Suppressor macrophage (primary cell): ENCODE measurements at regions not wholly inside any gene's neighbourhood (a gene's known extent, or its start where the extent isn't known, plus 50 kb on each side); places are given as distances from the start of the nearest gene placed in this dataset.
"Not testable (repeated sequence)": the region's sequence is repeated elsewhere in the genome, so short reads cannot be mapped to it uniquely, and the experiment has no call there.

Experiments used
- DNase-seq, 4 experiments: peaks; one replicate each; pipeline ENCODE4 v3.0.0-alpha.2; 2020 to 2022

DNA sequence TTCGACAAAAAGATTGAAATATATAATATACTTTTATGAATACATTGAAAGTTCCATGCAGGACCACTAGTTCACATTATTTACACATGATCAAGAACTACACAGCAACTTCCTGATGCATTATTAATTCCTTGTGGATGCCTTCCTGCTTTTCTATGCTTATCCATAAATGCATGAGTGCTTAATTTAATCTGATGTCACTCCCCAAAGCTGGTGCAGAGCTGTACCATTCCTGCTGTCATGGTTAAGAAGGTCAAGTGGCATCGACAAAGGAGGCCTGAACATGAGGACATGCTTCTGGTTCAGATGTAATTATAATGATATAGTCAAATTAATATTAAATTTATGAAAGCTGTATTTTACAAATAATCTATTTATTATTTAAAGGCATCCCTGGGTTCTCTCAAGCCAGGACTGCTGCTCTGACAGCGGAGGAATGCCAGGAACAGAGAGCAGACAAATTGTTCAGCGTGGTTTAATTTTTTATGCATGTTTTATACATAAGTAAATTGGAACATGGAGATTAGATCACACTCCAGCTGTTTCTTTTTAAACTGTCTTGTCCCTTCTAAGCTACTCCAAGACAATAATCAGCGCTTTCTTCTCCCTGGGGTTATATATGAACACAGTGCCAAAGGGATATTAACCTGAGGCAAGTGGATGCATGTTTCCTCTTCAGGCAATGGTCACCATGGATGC lies 307.3 kb upstream of the CNTNAP5 start:
- DNase-seq = no peak

DNA sequence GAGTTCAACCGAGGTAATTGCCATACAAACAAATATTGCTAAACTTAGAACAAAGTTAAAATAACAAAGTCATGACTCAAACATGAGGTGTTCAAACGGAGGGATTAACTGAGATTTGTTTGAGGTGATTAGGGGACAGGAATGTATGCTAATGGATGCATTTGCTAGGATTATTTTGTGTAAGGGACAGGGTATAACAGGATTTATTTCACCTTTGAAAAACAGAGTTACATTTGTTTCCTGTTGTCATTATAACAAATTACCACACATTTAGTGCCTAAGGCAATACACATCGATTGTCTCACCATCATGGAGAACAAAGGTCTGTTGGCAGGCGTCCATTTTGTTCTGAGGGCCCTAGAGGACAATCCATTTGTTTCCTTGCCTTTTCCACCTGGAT lies 304.3 kb upstream of the CNTNAP5 start:
- DNase-seq = no peak

DNA sequence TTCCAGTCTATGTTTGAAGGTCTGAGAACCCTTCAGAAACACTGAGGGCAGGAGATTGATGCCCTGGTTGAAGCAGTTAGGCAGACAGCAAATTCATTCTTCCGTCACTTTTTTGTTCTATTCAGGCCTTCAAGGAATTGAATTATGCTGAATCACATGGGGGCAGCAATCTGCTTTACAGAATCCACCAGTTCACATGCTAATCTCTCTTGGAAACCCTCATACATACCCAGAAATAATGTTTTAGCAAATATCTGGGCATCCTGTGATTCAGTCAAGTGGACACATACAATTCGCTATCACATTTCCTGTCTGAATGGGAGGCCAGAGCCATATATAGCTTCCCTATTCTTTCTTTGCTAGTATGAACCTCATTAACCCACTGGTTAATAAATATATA lies 301.4 kb upstream of the CNTNAP5 start:
- no peak for DNase-seq

DNA sequence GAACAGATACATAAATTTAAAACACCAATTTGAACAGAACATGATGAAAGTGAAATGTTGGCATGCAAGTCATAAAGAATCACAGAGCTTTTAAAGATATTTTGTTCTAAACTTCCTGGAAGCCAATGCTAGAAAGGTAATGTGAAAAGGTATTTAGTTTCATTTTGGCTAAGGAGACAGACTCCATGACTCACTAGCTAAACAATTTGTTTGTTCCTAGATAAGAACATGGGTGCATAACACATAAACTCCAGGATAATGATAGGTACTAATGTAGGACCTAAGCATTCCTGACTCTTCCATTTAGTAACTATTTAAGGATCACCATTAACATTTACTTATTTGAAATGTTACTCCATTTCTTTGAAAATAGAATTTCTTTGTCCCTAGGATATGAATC lies 292.5 kb upstream of the CNTNAP5 start:
- DNase-seq = no peak

DNA sequence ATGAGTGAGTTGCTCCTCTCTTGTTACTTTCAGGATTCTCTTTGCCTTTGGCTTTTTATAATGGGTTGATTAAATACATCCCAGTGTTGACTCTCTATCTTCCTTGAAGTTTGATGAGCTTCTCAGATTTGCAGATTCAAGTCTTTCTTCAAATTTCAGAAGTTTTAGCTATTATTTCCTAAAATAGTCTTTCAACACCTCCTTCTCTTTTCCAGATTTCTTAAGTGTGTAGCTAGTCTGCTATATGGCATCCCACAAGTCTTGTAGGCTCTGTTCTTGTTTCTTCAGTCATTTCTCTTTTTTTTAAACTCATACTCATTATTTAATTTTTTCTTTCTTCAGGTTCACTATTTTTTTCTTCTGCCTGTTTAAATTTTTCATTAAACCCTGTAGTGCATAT lies 287.7 kb upstream of the CNTNAP5 start:
- DNase-seq = peak in 2 of 4 experiments; percentile 54 to 56

DNA sequence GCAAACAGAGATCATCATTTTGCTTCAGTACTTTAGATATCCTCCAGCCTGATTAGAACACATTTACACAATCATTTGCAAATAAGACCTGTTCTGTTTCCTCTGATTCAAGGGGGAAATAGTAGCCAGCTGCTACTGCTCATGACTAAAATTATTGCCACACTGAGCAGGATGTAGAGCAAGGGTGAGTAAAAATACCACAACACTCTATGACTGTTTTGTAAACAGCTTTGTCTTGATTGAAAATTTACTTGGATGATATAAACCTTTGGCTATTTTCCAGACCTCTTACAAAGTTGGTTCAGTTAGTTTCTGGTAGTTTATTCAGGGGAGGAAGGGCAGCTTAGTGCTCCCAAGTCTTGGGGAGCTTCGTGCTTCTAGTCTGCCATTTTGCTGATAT lies 286.4 kb upstream of the CNTNAP5 start:
- DNase-seq = peak; percentile 39 to 87 (median 58)

DNA sequence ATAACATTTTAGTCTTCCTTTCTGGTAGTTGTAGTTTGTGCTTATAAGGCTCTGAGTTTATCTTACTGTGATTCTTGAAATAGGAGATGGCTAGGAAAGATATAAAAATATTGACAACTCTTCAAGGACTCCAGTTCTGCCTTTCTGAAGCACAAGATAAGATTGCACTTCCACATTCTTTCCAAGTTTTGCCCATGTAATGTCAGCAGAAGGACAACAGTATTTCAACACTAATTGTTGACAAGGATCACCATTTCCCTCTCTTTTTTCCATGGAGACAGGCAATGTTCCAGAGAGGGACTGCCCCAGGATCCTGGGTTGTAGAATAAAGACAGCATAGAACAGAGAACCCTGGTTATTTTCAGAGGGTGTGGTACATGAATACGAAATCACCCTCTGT lies 279.1 kb upstream of the CNTNAP5 start:
- peak in 2 of 4 experiments; percentile 19 to 34 for DNase-seq

DNA sequence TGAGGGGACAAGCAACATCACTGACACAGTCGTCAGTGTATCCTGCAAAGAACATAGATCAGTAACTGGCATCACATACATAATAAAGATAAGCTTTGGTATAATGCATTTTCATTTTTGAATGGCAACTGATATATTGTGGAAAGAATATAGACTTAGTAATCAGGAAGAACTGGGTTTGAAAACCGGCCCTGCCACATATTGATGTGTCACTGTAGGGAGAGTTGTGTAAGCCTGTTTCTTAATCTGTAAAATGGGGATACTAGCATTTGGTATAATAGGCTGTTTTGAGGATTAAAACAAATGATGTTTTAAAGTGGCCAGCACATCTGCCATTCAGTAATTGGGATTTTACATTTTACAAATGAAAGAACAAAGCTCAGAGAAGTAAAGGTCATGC lies 277.8 kb upstream of the CNTNAP5 start:
- DNase-seq = peak in 3 of 4 experiments; percentile 6 to 24 (median 17)

DNA sequence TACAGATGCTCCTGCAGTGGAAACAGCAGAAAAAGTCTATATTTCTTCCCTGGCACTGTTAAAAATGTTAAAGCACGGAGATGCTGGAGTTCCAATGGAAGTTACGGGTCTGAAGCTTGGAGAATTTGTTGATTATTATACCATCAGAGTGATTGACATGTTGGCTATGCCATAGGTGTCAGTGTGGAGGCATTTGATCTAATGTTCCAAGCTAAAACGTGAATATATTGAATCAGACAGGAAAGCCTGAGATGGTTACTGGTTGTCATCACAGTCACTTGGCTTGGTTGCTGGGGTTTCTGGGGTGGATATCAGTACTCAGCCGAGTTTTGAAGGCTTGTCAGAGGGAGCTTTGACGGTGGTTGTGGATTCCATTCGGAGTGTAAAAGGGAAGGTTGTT lies 262.9 kb upstream of the CNTNAP5 start:
- DNase-seq = no peak

DNA sequence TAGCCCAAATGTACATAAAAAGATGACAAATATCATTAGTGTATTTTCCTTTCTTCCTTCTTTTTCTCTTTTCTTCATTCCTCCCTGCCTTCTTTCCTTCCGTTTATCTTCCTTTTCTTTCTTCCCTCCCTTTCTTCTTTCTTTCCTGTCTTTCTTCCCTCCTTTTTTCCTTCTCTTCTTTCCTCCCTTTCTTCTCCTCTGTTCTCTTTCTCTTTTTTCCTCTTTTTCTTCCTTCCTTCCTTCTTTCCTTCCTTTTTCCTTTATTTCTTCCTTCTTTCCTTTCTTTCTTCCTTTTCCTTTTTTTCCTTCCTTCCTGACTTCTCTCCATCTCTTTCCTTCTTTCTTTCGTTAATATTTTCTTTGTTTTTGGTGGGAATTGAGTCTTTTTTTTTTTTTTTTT lies 256.9 kb upstream of the CNTNAP5 start:
- DNase-seq = no peak

DNA sequence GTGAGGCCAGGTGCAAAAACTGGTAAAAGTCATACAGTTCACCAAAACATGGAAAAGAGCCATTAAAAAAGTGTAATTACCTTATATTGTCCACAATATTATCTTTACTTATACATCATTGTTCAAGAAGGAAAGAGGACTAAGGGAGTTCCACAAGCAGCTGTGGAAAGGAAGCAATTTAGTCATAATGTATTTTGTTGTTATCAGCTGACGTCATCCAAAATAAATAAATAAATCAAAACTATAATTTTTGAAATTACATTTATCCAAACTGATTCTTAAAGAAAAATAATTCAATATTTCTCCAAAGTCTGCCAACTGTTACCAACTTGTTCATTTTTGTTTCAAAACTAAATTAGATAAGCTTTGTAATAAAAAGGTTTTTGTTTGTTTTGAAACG lies 256.1 kb upstream of the CNTNAP5 start:
- no peak for DNase-seq

DNA sequence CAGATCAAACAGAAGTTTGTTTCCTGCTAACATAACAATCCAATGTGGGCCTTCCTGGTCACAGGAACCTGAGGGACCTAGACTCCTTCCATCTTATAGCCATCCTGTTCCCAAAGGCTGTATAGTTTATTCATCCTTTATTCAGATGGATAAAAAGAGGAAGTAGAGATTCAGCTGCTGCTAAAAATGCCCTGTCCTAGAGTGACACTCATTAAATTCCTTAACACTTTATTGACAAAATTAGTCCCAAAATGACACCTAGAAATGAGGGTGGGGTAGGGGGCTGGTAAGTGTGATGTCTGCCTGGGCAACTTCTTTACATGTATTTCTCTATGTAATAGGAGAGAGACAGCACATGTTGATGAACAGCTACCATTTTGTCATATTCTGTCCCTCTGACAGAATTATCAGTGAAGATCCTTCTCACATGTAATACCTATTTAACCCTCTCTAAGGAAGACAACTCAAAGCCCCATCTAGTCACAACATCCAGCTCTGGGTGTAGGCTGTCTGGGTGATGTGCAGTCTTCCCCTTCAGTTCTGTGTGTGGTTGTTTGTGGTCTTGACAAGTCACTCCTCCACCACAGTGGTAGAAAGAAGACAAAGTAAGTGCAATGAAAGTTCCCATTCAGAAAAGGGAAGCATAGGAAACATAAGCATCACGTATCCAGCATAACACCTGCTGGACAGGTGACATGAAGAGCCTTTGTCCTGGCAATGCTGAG lies 253.9 kb upstream of the CNTNAP5 start:
- DNase-seq = peak in 1 of 4 experiments; percentile 1

DNA sequence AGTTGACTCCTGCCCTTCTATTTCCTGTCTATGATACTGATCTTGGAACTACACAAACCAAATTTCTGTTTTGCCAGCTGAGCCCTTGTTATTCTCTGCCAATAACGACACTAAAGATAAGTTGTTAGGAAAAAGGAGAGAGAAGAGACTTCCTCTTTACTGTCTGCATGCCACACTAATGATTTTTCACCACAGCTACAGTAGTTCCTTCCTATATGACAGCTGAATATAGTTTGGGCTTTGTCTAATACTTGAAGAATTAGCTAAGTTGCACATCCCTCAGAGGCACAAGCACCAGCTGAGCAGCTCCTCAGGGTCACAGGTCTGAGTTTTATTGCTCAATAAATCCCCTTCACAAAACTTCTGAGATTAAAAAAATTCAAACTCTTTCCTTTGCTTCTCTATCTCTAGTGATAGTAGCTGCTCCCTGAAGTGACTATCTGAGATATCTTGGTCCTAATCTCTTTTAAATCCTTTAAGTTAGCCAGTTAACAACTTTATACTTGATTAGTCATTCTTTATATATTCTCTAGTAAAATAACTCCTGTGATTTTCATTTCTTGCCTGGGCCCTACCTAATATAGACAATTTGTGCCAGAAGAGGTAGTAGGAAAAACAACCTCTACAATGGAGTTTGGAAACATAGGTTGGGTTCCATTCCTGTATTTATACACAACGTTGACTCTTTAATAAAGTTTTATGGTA lies 253.0 kb upstream of the CNTNAP5 start:
- DNase-seq = peak in 2 of 4 experiments; percentile 2 to 3

DNA sequence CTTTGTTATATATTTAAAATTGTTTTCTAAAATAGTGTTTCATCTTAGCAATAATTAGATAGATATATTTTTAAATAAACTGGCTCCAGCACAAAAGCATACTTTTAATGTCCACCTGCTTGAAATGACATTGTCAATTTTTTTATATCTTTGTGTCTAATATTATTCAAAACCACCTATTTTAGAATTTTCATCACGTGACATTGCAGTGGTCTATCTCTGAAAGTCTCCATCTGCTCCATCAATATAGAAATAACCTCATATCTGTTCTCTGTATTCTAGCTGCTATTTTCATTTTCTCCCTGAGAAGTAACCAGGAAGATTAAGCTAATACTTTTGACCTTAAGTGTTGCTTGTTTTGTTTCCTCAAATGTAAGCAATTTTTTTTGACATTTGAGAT lies 248.0 kb upstream of the CNTNAP5 start:
- DNase-seq = no peak

DNA sequence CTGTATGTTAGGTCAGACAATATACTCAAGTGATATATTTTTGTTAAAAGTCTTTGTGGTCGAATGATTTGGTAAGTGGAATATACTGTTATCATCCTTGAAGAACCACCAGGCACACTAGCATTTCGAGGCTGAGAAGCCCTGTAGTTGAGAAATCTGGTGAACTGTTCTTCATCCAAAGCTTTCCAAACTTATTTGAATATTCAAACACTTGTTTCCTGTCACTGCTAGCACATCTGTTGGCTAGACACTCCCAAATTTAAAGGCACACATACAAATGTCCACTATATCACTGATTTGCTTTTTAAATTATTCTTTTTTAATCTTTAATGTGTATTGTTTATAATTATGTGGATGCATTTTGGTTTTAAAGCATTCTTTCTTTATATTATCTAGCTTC lies 241.9 kb upstream of the CNTNAP5 start:
- DNase-seq = no peak

DNA sequence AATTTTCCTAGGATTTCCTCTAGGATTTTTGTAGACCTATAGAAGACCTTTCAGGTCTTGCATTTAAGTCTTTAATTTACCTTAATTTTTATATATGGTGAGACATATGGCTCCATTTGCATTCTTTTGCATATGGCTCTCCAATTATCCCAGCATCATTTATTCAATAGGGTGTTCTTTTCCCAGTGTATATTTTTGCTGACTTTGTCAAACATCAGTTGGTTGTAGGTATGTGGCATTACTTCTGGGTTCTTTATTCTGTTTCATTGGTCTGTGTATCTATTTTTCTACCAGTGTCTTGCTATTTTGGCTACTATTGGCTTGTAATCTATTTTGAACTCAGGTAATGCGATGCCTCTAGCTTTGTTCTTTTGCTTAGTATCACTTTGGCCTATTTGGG lies 239.8 kb upstream of the CNTNAP5 start:
- DNase-seq = no peak

DNA sequence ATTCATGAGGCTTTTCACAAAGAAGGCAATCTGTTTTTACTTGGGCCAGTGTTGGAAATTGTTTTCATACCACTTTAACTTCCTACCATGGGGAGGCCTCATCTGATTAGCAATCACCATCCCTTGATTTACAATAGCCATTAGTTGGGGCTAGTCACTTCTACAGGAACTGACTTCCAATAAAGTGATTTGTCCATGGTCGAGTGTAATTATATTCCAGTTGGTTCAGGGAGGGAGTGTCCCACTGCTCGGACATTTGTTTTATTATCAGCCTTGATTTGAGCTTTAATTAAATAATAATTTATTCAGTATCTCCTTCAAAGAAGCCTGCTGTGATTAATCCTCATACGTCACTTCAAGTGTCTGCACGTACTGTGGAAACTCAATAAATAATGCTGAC lies 233.9 kb upstream of the CNTNAP5 start:
- DNase-seq = no peak

DNA sequence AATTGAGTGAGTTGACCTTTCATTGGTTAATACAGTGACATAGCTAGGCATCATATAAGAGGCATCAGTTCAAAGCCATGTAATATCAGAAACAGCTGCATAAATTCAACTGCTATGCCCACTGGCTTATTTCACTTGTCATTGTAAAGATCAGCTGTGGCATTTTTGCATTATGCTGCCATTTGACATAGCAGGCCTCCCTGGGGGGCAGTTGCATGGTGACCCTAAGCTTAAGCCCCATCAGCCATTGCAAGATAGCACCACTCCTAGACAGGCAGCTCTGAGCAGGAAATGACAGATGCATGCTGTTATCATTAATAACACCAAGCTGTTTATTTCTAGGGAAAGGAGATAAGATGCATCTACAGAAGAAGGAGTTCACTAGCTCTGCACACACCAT lies 233.4 kb upstream of the CNTNAP5 start:
- DNase-seq = no peak

DNA sequence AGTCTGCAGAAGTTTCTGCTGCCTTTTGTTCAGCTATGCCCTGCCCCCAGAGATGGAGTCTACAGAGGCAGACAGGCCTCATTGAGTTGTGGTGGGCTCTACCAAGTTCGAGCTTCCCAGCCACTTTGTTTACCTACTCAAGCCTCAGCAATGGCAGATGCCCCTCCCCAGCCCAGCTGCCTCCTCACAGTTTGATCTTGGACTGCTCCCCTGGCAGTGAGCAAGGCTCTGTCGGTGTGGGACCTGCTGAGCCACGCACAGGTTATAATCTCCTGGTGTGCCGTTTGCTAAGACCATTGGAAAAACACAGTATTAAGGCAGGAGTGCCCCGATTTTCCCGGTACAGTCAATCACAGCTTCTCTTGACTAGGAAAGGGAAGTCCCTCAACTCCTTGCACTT lies 221.0 kb upstream of the CNTNAP5 start:
- DNase-seq = not testable (repeated sequence)

DNA sequence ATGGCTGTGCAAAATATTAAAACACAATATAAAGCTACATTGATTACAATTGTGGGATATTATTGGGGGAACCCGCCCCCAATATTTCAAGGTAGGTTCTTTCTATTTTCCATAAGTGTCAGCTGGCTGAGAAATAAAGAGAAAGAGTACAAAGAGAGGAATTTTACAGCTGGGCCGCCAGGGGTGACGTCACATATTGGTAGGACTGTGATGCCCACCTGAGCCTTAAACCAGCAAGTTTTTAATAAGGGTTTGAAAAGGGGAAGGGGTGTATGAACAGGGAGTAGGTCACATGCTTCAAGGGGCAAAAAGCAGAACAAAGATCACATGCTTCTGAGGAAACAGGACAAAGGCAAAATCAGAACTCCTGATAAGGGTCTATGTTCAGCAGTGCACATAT lies 219.3 kb upstream of the CNTNAP5 start:
- not testable (repeated sequence) for DNase-seq

DNA sequence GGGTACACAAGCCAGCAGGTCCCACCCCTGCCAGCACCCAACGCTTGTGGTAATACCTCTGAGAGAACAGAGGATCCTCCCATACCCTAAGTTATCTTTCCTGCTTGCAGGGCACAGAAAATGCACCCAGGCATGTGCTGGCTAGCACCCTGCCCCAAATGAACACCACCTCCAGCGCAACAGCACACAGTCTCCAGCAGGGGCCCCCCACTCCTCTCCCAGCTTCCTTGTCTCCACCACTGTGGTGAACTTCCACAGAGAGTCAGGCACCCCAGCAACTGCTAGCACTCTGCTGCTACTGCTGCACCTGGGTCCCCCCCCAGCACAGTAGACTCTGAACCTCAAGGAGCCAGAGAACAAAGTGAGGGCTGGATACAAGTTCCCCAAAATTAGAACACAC lies 216.8 kb upstream of the CNTNAP5 start:
- DNase-seq = no peak

DNA sequence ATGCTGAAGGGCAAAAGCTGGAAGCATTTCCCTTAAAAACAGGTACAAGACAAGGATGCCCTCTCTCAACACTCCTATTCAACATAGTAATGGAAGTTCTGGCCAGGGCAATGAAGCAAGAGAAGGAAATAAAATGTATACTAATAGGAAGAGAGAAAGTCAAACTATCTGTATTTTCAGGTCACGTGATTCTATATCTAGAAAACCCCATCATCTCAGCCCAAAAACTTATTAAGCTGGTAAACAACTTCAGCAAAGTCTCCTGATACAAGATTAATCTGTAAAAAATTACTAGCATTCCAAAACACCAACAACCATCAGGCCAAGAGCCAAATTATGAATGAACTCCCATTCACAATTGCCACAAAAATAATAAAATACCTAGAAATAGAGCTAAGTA lies 213.2 kb upstream of the CNTNAP5 start:
- no peak for DNase-seq

DNA sequence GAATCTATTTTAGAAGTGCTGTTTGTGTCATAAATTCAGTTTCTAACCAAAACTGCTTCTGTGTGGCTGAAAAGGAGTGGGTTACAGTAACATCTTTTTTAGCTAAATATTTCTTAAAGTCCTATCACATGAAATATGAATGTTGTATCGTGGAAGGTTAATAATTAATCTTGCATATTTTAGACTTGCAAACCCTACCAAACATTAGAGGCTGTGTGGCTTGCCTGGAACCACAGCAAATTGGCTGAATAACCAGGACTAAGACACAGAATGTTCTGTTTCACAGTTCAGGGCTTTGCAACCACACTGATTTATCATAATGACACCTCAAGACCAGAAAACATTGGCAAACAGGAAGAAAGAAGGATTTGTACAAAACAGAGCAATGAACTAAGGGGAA lies 208.9 kb upstream of the CNTNAP5 start:
- DNase-seq = no peak

DNA sequence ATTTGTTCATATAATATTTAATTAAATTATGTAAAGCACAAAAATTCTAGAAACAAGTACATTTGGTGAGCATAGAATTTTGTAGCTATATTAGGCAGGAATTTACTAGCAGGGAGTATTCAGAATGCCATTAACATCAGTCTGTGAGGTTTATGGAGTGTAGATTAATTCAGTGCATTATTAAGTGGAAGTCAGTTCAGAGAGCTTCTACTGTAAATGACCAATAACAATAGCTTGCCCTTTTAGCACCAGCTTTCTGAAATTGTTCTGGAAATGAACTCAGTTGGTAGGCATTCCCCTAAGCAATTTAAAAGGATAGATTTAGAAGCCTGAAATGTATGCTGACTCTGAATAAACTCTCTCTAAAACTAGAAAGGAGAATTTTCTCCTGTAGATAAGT lies 208.2 kb upstream of the CNTNAP5 start:
- no peak for DNase-seq
